ENCODE measurements at regions not wholly inside any gene's neighbourhood (a gene's known extent, or its start where the extent isn't known, plus 50 kb on each side); places are given as distances from the start of the nearest gene placed in this dataset.

DNA sequence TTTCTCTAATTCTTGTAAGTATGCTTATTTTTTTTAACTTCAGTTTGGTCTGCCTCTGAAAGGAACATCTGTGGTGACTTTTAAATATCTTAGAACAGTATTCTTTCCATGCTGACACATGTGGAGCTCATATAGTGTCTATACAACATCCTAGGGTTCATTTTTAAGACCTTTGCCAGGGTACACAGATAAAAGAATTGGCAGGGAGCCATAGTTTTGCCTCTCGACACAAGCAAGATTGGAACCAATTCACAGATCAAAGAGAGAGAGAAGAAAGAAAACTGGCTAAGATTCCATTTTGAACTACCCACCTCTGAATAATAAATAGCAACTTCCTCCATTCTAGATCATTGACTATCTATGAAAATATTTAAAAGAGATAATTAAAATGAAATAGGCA is 142.7 kb upstream of the ST6GAL2 start:
- no peak for TF ChIP-seq POLR2A (IDR thresholded peaks at IDR 0.05)
- TF ChIP-seq, protein P1, sequence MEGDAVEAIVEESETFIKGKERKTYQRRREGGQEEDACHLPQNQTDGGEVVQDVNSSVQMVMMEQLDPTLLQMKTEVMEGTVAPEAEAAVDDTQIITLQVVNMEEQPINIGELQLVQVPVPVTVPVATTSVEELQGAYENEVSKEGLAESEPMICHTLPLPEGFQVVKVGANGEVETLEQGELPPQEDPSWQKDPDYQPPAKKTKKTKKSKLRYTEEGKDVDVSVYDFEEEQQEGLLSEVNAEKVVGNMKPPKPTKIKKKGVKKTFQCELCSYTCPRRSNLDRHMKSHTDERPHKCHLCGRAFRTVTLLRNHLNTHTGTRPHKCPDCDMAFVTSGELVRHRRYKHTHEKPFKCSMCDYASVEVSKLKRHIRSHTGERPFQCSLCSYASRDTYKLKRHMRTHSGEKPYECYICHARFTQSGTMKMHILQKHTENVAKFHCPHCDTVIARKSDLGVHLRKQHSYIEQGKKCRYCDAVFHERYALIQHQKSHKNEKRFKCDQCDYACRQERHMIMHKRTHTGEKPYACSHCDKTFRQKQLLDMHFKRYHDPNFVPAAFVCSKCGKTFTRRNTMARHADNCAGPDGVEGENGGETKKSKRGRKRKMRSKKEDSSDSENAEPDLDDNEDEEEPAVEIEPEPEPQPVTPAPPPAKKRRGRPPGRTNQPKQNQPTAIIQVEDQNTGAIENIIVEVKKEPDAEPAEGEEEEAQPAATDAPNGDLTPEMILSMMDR (IDR thresholded peaks at IDR 0.05), result no peak
